ENCODE measurements at regions not wholly inside any gene's neighbourhood (a gene's known extent, or its start where the extent isn't known, plus 50 kb on each side); places are given as distances from the start of the nearest gene placed in this dataset.

DNA sequence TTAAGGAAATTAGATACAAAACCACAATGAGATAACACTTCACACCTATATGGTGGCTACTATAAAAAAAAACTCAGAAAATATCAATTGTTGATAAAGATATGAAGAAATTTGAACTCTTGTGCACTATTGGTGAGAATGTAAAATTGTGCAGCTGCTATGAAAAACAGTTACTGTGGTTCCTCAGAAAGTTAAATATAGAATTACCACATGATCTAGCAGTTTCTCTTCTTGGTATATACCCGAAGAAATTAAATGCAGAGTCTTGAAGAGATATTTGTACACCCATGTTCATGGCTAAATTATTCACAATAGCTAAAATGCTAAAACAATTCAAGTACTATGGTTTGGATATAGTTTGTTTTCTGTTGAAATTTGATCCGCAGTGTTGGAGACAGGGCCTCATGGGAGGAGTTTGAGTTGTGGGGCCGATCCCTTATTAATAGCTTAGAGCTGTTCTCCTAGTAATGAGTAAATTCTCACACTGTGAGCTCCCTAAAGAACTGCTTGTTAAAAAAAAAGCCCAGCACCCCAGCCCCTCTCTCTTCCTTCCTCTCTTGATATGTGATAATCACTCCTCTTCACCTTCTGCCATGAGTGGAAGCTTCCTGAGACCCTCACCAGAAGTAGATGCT, 1412.1 kb downstream of the PLA2G4A start:
- no peak for TF ChIP-seq CTCF (IDR thresholded peaks at IDR 0.05; ENCODE audit: borderline replicate concordance, extremely low read depth, low read length, poor library complexity, severe bottlenecking)
- TF ChIP-seq EZH2 (IDR thresholded peaks at IDR 0.05; ENCODE audit: borderline replicate concordance, low read depth, low read length, severe bottlenecking): no peak
